GM12878 (cell line): ENCODE measurements at regions not wholly inside any gene's neighbourhood (a gene's known extent, or its start where the extent isn't known, plus 50 kb on each side); places are given as distances from the start of the nearest gene placed in this dataset.

ENCODE experiments used
- ATAC-seq: fragments of 200-7000 bp; cut with Tn5 transposase; 3 replicates; pipeline ENCODE4 v1.9.1; 2020; ENCODE audit warnings: mild to moderate bottlenecking, moderate library complexity
- BruUV-seq: library from RNA; stranded (reverse); fragments of 400-500 nt; replicated peaks from 2 replicates; lab custom pipeline; 2021; lab: Mats Ljungman, UMichigan
- CTCF ChIA-PET: fragments of 300-600 bp; sonication (Branson Sonifier 250); formaldehyde crosslinking; extraction: SDS; loops from one replicate; lab custom pipeline; 2021; ENCODE audit warnings: inconsistent platforms; lab: Yijun Ruan, JAX
- POLR2A ChIA-PET: fragments of 350-600 bp; formaldehyde crosslinking; extraction: SDS; loops from one replicate; lab custom pipeline; 2021; ENCODE audit warnings: inconsistent platforms; lab: Charles Lee
- RAD21 ChIA-PET: fragments of 300-600 bp; sonication (Branson Sonifier 250); formaldehyde crosslinking; loops from one replicate; lab custom pipeline; 2023; ENCODE audit warnings: antibody characterized with exemption; ENCODE audit not compliant: unreplicated experiment; lab: Charles Lee
- SMC1A ChIA-PET: fragments of 300-600 bp; sonication (Branson Sonifier 250); formaldehyde crosslinking; loops from one replicate; lab custom pipeline; 2023; ENCODE audit not compliant: unreplicated experiment, uncharacterized antibody; lab: Charles Lee
- DNase-seq: peaks from one replicate; pipeline ENCODE4 v3.0.0-alpha.2; 2011; ENCODE audit warnings: low read depth, low spot score
- FAIRE-seq: peaks from 3 replicates; lab custom pipeline; 2011; peaks lifted over from hg19 to GRCh38; lab: Jason Lieb, UNC
- H2AFZ ChIP-seq: 2 replicates; pipeline ENCODE4 v1.6.0; 2011; ENCODE audit warnings: low read depth, low read length, control low read depth; ENCODE audit not compliant: control insufficient read depth
- H3K27ac ChIP-seq: 2 replicates; pipeline ENCODE4 v1.5.1; 2011; ENCODE audit warnings: control low read depth; ENCODE audit not compliant: control insufficient read depth, insufficient read depth
- H3K27me3 ChIP-seq, 2 experiments: replicated peaks in 1 of 2; 2 replicates each; pipeline versions ENCODE4 v1.6.0 to v1.6.1; 2011; ENCODE audit warnings: low read length in 1 of 2; ENCODE audit not compliant: control insufficient read depth in 2 of 2, insufficient read depth in 2 of 2
- H3K36me3 ChIP-seq, 2 experiments: 2 replicates each; pipeline ENCODE4 v1.5.1; 2011; ENCODE audit warnings: low read length in 1 of 2; ENCODE audit not compliant: control insufficient read depth in 2 of 2, insufficient read depth in 2 of 2
- H3K4me1 ChIP-seq: 2 replicates; pipeline ENCODE4 v1.6.1; 2011; ENCODE audit warnings: mild to moderate bottlenecking, low read length, moderate library complexity, mixed read lengths; ENCODE audit not compliant: control insufficient read depth, insufficient read depth
- H3K4me2 ChIP-seq: 2 replicates; pipeline ENCODE4 v1.6.0; 2011; ENCODE audit warnings: control low read depth; ENCODE audit not compliant: control insufficient read depth, insufficient read depth
- H3K4me3 ChIP-seq: fragments of 200-600 bp; sonication (generic); 2 replicates; pipeline ENCODE4 v1.5.1; 2016
- H3K79me2 ChIP-seq: 2 replicates; pipeline ENCODE4 v1.6.0; 2011; ENCODE audit warnings: low read length; ENCODE audit not compliant: control insufficient read depth, insufficient read depth
- H3K9ac ChIP-seq: 2 replicates; pipeline ENCODE4 v1.8.0; 2011; ENCODE audit warnings: low read length, control low read depth, mixed read lengths; ENCODE audit not compliant: control insufficient read depth, insufficient read depth
- H3K9me3 ChIP-seq: replicated peaks from 3 replicates; pipeline ENCODE4 v1.5.1; 2011; ENCODE audit warnings: mild to moderate bottlenecking, low read length; ENCODE audit not compliant: control insufficient read depth, insufficient read depth
- H4K20me1 ChIP-seq: 2 replicates; pipeline ENCODE4 v1.6.0; 2011; ENCODE audit not compliant: control insufficient read depth, insufficient read depth
- BHLHE40 ChIP-seq, 2 experiments: fragments of 450-650 bp in 1 of 2; IDR thresholded peaks; 2 replicates each; pipeline ENCODE4 v1.6.1; 2011 to 2017; ENCODE audit warnings: low read depth in 2 of 2, borderline replicate concordance in 1 of 2, improper control_type of control experiment in 1 of 2, low read length in 1 of 2, mild to moderate bottlenecking in 1 of 2
- BRCA1 ChIP-seq: IDR thresholded peaks from 2 replicates; pipeline ENCODE4 v1.6.1; 2011; ENCODE audit warnings: low read depth, low read length, improper control_type of control experiment
- CBX3 ChIP-seq: fragments of 200-600 bp; sonication (generic); IDR thresholded peaks from 2 replicates; pipeline ENCODE4 v1.6.1; 2016; ENCODE audit warnings: low read depth, borderline replicate concordance
- ESRRA ChIP-seq: IDR thresholded peaks from 2 replicates; pipeline ENCODE4 v1.6.1; 2012; ENCODE audit warnings: mild to moderate bottlenecking, low read length, improper control_type of control experiment
- ETV6 ChIP-seq, 2 experiments: fragments of 450-650 bp in 1 of 2; IDR thresholded peaks in 1 of 2; conservative IDR thresholded peaks in 1 of 2; 2 replicates each; pipeline ENCODE4 v1.6.1; 2014; ENCODE audit warnings: antibody characterized with exemption in 1 of 2, borderline replicate concordance in 1 of 2, low read depth in 1 of 2, mild to moderate bottlenecking in 1 of 2, moderate library complexity in 1 of 2
- LARP7 ChIP-seq: fragments of 450-650 bp; IDR thresholded peaks from 2 replicates; pipeline ENCODE4 v1.6.1; 2017; ENCODE audit warnings: mild to moderate bottlenecking
- MEF2B ChIP-seq: fragments of 450-650 bp; IDR thresholded peaks from 2 replicates; pipeline ENCODE4 v1.6.1; 2018; ENCODE audit warnings: mild to moderate bottlenecking, moderate library complexity; ENCODE audit not compliant: partially characterized antibody, poor library complexity, severe bottlenecking
- MTA3 ChIP-seq: IDR thresholded peaks from 2 replicates; pipeline ENCODE4 v1.6.1; 2012; ENCODE audit warnings: low read length, inconsistent platforms, borderline replicate concordance
- PAX5 ChIP-seq: IDR thresholded peaks from 2 replicates; pipeline ENCODE4 v1.6.1; 2011; ENCODE audit warnings: low read depth, low read length, borderline replicate concordance
- RAD21 ChIP-seq: IDR thresholded peaks from 2 replicates; pipeline ENCODE4 v1.6.1; 2011; ENCODE audit warnings: mild to moderate bottlenecking, low read depth, low read length, moderate library complexity; ENCODE audit not compliant: insufficient read depth
- RUNX3 ChIP-seq: IDR thresholded peaks from 2 replicates; pipeline ENCODE4 v1.6.1; 2012; ENCODE audit warnings: low read length, inconsistent platforms
- SMAD5 ChIP-seq: IDR thresholded peaks from 2 replicates; pipeline ENCODE4 v1.6.1; 2016; ENCODE audit warnings: antibody characterized with exemption, low read depth
- SP1 ChIP-seq: IDR thresholded peaks from one replicate; pipeline ENCODE4 v1.6.1; 2011; ENCODE audit warnings: low read depth, low read length
- TBL1XR1 ChIP-seq: IDR thresholded peaks from 2 replicates; pipeline ENCODE4 v1.6.1; 2012; ENCODE audit warnings: low read depth, low read length, improper control_type of control experiment
- USF2 ChIP-seq: IDR thresholded peaks from 2 replicates; pipeline ENCODE4 v1.6.1; 2011; ENCODE audit warnings: low read depth, low read length, improper control_type of control experiment, borderline replicate concordance
- WGBS: methylation state at CpG from one replicate; pipeline ENCODE4 v1.1.6; 2016; ENCODE audit warnings: low lambda C conversion rate; ENCODE audit not compliant: insufficient replicate concordance, insufficient coverage; ENCODE audit errors: missing lambda C conversion rate; 5-methylcytosine and 5-hydroxymethylcytosine counted together
- in situ Hi-C: fragments of 300-500 bp; cut with MboI; formaldehyde crosslinking; loops from 9 replicates; pipeline ENCODE4 v1.14.3; 2018; ENCODE audit warnings: mixed read lengths
- intact Hi-C: fragments of 100-400 bp; cut with micrococcal nuclease; formaldehyde crosslinking; loops from one replicate; pipeline ENCODE4 v1.14.2; 2022; ENCODE audit not compliant: unreplicated experiment
- TF ChIP-seq, protein P1 (sequence below): IDR thresholded peaks from 2 replicates; pipeline ENCODE4 v1.6.1; 2011; ENCODE audit warnings: low read depth, mild to moderate bottlenecking, low read length, moderate library complexity, borderline replicate concordance; ENCODE audit errors: extremely low read depth
- TF ChIP-seq, protein P2 (sequence below): fragments of 450-650 bp; conservative IDR thresholded peaks from 2 replicates; pipeline ENCODE4 v1.6.1; 2017; ENCODE audit warnings: mild to moderate bottlenecking, moderate library complexity
- TF ChIP-seq, protein P3 (sequence below): fragments of 450-650 bp; formaldehyde crosslinking; IDR thresholded peaks from 2 replicates; pipeline ENCODE4 v1.4.0; 2020; ENCODE audit warnings: mild to moderate bottlenecking, moderate library complexity

DNA sequence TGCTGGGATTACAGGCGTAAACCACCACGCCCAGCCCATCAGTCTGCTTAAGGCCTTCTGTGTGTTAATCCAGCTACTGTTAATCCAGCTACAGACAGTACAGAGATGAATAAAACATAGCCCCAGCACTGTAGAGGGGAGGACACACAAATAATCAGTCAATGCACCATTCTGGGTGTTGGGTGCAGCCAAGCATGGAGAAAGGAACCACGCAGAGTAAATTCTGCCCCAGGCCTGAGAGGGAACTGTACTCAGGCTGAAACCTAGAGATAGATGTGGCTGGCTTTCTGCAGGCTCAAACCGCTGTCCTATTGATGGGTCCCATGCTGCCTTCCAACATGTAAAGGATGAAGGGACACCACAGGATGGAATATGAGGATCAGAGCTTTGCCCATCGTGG lies 136.8 kb upstream of the IGSF21 start (continued):
- TF ChIP-seq ETV6 (conservative IDR thresholded peaks at IDR 0.05 in 1 of 2, IDR thresholded peaks at IDR 0.05 in 1 of 2; ENCODE audit: borderline replicate concordance in 1 of 2, low read depth in 1 of 2) (no peak), BHLHE40 (IDR thresholded peaks at IDR 0.05; ENCODE audit: borderline replicate concordance in 1 of 2, low read depth in 2 of 2, low read length in 1 of 2) (no peak), RUNX3 (peak; percentile 18; the same call in 1 of the 2 replicates), CBX3 (no peak), MTA3 (no peak), PAX5 (peak; percentile 89; the same call in 1 of the 2 replicates), SMAD5 (no peak), BRCA1 (no peak)

DNA sequence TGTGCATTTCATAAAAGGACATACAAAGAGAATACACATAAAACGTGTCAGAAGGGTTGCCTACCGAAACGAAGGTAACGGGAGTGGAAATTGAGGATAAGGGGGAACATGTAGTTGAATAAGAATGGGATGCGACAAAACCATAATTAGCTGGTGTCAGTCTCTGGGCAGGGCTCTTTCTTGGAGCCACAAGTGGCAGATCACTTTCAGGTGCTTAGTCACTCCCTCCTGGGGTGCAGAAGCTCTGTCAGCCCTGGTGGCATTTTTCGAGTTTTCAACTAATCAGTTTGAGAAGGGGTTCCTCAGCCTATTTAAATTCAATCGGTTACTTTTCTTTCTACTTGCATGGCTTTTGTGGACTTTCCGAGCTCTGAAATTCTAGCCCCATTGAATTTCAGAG lies 133.9 kb upstream of the IGSF21 start:
- H3K27ac ChIP-seq = no peak overlapping the region
- no peaks in the 10 kb centered on the region for H4K20me1 ChIP-seq
- FAIRE-seq (no peak), DNase-seq (no peak), ATAC-seq (no peak)
- H3K4me1 ChIP-seq = peaks cover 6% of the 10 kb centered on the region
- no peaks in the 10 kb centered on the region for H3K36me3 ChIP-seq
- no peak overlapping the region for H2AFZ ChIP-seq
- no peak overlapping the region for H3K4me3 ChIP-seq
- H3K79me2 ChIP-seq = no peaks in the 10 kb centered on the region
- in situ Hi-C loops (no loop called here), intact Hi-C loops (no loop called here)
- no peaks in the 10 kb centered on the region for H3K9me3 ChIP-seq
- SMC1A ChIA-PET = no interaction called here
- H3K27me3 ChIP-seq = no peaks in the 10 kb centered on the region
- no peak overlapping the region for H3K4me2 ChIP-seq
- 21% methylated on average over 8 of the region's 8 CpGs for WGBS
- RAD21 ChIA-PET = no interaction called here
- no TSS peak for BruUV-seq
- H3K9ac ChIP-seq = no peak overlapping the region
- POLR2A ChIA-PET = no interaction called here
- CTCF ChIA-PET = no interaction called here
- no peak for TF ChIP-seq MEF2B
- no peak for TF ChIP-seq LARP7
- TF ChIP-seq ESRRA = no peak
- TF ChIP-seq RAD21 = no peak
- TF ChIP-seq, protein P1, sequence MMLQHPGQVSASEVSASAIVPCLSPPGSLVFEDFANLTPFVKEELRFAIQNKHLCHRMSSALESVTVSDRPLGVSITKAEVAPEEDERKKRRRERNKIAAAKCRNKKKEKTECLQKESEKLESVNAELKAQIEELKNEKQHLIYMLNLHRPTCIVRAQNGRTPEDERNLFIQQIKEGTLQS = no peak
- TF ChIP-seq, protein P2, sequence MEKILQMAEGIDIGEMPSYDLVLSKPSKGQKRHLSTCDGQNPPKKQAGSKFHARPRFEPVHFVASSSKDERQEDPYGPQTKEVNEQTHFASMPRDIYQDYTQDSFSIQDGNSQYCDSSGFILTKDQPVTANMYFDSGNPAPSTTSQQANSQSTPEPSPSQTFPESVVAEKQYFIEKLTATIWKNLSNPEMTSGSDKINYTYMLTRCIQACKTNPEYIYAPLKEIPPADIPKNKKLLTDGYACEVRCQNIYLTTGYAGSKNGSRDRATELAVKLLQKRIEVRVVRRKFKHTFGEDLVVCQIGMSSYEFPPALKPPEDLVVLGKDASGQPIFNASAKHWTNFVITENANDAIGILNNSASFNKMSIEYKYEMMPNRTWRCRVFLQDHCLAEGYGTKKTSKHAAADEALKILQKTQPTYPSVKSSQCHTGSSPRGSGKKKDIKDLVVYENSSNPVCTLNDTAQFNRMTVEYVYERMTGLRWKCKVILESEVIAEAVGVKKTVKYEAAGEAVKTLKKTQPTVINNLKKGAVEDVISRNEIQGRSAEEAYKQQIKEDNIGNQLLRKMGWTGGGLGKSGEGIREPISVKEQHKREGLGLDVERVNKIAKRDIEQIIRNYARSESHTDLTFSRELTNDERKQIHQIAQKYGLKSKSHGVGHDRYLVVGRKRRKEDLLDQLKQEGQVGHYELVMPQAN = no peak
- TF ChIP-seq, protein P3, sequence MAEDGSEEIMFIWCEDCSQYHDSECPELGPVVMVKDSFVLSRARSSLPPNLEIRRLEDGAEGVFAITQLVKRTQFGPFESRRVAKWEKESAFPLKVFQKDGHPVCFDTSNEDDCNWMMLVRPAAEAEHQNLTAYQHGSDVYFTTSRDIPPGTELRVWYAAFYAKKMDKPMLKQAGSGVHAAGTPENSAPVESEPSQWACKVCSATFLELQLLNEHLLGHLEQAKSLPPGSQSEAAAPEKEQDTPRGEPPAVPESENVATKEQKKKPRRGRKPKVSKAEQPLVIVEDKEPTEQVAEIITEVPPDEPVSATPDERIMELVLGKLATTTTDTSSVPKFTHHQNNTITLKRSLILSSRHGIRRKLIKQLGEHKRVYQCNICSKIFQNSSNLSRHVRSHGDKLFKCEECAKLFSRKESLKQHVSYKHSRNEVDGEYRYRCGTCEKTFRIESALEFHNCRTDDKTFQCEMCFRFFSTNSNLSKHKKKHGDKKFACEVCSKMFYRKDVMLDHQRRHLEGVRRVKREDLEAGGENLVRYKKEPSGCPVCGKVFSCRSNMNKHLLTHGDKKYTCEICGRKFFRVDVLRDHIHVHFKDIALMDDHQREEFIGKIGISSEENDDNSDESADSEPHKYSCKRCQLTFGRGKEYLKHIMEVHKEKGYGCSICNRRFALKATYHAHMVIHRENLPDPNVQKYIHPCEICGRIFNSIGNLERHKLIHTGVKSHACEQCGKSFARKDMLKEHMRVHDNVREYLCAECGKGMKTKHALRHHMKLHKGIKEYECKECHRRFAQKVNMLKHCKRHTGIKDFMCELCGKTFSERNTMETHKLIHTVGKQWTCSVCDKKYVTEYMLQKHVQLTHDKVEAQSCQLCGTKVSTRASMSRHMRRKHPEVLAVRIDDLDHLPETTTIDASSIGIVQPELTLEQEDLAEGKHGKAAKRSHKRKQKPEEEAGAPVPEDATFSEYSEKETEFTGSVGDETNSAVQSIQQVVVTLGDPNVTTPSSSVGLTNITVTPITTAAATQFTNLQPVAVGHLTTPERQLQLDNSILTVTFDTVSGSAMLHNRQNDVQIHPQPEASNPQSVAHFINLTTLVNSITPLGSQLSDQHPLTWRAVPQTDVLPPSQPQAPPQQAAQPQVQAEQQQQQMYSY (CRISPR knock-in tag) = no peak
- no peak for TF ChIP-seq TBL1XR1
- no peak for TF ChIP-seq SP1
- TF ChIP-seq RUNX3 = no peak
- TF ChIP-seq USF2 = no peak
